ENCODE measurements at regions not wholly inside any gene's neighbourhood (a gene's known extent, or its start where the extent isn't known, plus 50 kb on each side); places are given as distances from the start of the nearest gene placed in this dataset.

- no peak for TF ChIP-seq POLR2AphosphoS5 (IDR thresholded peaks at IDR 0.05)
- no peak for TF ChIP-seq CTCF (IDR thresholded peaks at IDR 0.05 in 8 of 11, conservative IDR thresholded peaks at IDR 0.05 in 3 of 11)
Measured at GRCh38 chr1:58864654-58865053, 80.8 kb upstream of the JUN start.

Measured in spleen (tissue), 7 donors.